ENCODE measurements at regions not wholly inside any gene's neighbourhood (a gene's known extent, or its start where the extent isn't known, plus 50 kb on each side); places are given as distances from the start of the nearest gene placed in this dataset.
"Not testable (repeated sequence)": the region's sequence is repeated elsewhere in the genome, so short reads cannot be mapped to it uniquely, and the experiment has no call there.

GRCh38 chr5:91635950-91636734 is 253.0 kb upstream of the ARRDC3 start:
- DNase-seq: no peak

- no peak for DNase-seq
These were observed 249.8 kb upstream of the ARRDC3 start for GRCh38 chr5:91632871-91633270.

GRCh38 chr5:91611746-91612145 is 228.6 kb upstream of the ARRDC3 start:
- DNase-seq: no peak

- DNase-seq: no peak
These were observed 224.6 kb upstream of the ARRDC3 start for GRCh38 chr5:91607675-91608074.

- no peak for DNase-seq
These were observed 216.7 kb upstream of the ARRDC3 start for GRCh38 chr5:91599863-91600262.

DNA sequence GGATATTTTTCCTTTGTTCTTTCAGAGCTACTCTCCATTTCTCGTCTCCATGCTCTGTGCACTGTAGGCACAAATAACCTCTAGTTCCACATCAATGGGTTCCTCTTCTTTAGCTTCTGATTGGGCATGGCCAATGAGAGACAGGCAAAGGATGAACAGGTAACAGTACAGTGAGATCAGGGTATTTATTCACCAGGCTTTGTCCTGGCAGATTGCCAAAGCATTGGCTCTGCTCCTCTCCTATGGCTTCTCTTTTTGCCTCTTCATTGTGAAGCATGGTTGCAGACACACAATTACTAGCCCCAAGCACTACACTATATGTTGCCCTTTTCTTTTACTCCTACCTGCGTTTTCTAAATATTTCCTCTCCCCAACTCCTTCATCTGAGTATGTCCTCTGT is 215.1 kb upstream of the ARRDC3 start:
- no peak for DNase-seq

GRCh38 chr5:91595424-91595823 is 212.3 kb upstream of the ARRDC3 start:
- no peak for DNase-seq

GRCh38 chr5:91591076-91591475 is 208.0 kb upstream of the ARRDC3 start:
- no peak for DNase-seq

DNA sequence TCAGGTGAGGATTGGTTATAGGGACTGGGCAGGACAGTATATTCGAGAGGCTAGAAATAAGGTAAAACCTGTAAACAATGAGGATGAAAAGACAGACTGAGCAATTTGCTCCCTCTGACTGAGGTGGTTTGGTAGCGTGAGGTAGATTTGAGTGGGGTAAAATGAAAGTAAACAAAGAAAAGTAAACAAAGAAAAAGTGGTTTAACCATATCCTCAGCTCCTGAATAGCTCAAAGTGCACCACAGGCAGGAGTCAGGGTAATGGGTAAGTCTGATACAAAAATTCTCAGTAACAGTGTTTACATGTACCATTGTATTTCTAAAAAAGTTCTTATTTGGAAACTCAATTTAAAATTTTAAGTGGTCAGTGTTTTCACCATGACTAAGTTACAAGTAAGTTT is 203.1 kb upstream of the ARRDC3 start:
- DNase-seq: no peak

GRCh38 chr5:91584352-91584751 is 201.2 kb upstream of the ARRDC3 start:
- DNase-seq: no peak

DNA sequence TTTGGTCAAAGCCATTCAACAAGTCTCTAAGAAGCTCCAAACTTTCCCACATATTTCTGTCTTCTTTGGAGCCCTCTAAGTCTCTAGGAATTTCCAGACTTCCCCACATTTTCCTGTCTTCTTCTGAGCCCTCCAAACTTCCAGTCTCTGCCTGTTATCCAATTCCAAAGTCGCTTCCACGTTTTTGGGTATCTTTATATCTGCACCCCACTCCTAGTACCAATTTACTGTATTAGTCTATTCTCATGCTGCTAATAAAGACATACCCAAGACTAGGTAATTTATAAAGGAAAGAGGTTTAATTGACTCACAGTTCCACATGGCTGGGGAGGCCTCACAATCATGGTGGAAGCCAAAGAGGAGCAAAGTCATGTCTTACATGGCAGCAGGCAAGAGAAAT is 182.9 kb upstream of the ARRDC3 start:
- not testable (repeated sequence) for DNase-seq

- DNase-seq: no peak
These were observed 179.8 kb upstream of the ARRDC3 start for GRCh38 chr5:91562922-91563321.

DNA sequence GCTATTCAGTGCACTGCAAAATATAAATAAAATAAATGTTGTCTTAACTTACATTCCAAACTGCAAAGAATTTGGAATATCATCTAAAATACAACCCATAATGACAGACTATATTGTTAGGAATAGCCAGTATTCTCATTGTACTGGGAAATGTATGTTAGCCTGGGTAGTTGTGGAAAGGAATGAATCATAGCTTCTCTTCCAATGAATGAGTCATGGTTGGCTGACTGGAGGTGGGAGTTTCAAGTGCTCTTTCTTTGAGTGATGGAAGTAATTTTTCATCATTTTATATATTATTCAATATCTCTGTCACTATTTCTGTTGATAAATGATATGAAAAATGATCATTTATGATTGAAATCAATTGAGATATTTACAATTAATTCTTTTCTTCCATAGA is 158.6 kb upstream of the ARRDC3 start:
- peak; percentile 38 for DNase-seq

GRCh38 chr5:91538179-91538578 is 155.1 kb upstream of the ARRDC3 start:
- DNase-seq: no peak

DNA sequence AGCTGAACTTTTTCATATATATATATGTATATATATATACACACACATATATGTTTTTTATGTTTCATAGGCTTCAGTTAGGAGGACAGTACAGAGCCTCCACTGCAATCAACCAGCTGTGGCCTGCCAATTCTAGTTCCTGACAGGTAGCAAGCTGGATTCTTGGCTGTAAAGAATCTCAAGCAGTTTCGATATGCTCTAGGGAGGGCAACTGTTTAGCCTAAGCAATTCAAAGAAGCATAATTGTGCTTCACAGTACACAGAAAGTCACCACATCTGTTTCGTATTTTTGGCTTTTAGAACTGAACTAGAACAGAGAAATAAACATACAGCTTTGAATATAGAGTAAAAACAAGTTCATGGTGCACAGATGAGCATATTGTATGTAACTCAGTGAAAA is 152.4 kb upstream of the ARRDC3 start:
- no peak for DNase-seq

DNA sequence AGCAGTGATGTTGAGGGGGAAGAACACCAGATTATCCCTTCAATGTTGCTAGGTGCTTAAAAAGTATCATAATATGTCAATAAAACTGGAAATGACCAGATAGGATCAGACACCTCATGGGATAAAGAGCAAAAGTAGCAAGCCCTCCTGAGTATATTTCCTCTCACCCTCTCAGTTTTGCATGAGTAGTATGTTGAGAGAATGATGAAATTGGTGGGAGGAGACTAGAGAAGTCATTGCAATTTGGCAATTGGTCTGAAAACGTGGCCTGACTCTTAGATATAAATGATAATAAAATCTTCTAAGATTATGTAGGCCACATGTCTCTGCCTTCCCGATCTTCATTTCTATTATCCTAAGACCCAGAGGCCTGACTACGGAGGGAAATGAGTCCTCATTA is 151.2 kb upstream of the ARRDC3 start:
- no peak for DNase-seq

GRCh38 chr5:91532779-91533178 is 149.7 kb upstream of the ARRDC3 start:
- no peak for DNase-seq

- no peak for DNase-seq
These were observed 149.2 kb upstream of the ARRDC3 start for GRCh38 chr5:91532281-91532680.

DNA sequence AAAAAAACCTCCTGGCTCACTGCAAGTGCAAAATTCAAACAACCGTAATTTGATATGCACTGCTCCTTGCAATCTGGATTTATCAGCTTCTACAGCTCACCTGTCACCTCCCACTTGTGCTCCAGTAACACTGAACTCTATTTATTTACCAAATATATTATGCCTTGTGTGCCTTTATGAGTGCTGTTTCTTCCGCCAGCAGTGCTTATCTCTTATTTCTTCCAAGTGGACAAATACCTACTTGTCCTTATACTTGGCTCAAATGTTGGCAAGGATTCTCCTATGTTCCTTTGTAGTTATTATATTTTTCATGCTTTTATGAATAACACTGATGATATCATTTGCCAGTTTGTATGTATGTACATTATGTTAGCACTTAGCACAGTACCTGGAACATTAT is 145.7 kb upstream of the ARRDC3 start:
- DNase-seq: no peak

- no peak for DNase-seq
These were observed 138.7 kb upstream of the ARRDC3 start for GRCh38 chr5:91521785-91522184.

DNA sequence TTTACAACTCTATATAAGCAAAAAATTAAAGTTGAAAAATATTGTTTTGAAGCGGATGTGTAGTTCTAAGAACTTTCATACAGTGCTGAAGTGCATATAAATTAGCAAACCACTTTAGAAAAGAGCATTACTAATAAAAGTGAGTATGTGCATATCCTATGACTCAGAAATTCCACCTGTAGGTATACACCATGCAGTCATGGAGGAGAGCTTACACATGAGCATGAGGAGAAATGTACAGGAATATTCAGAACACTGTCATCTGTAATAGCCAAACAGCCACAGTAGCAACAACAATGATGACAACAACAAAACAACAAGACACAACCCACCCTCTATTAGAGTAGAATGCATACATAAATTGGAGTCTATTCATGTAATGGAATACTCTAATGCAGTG is 138.2 kb upstream of the ARRDC3 start:
- DNase-seq: no peak

GRCh38 chr5:91514400-91514799 is 131.3 kb upstream of the ARRDC3 start:
- no peak for DNase-seq

DNA sequence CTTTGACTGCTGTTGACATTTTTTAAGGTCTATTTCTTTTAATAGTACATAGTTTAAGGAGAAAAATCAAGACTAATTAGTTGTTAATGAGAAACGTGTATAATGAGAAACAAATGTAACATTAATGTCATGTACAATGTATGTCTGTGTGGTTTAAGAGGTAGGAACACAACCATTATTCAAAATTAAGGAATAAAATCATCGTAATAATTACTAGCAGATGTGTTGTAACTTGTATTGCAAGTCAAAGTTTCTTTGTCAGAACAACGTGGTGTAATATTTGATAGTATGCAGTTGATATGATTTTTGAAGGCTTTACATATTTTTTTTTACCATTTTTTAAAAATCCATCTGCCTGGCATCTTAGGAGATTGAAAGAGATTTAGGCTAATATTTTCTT is 120.2 kb upstream of the ARRDC3 start:
- DNase-seq: no peak

GRCh38 chr5:91500758-91501157 is 117.6 kb upstream of the ARRDC3 start:
- DNase-seq: no peak

DNA sequence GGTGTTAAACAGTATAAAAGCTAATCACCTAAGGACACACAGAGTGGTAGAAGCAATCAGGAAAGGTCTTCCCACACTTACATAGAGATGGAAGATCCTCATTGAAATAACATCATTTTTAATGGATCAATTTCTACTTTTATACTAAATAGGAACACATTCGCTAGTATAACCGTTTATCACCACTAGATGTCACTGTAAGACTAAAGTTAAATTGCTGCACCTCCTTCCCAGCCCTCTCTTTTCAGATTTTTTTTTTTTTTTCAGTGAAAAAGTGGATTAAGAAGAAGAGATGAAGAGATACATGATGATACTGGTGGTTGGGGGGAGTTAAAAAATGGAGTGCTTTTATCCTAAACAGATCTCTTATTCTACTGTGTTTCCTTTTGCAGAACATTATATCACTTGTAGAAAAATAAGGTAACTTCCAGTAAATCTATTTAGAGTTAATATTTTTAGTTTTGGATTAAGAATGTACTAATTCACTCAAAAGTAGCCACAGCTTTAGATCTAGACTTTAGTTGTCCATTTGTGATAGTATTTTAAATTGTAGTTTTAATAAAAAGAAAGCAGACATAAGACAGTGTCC is 116.9 kb upstream of the ARRDC3 start:
- peak; percentile 52 for DNase-seq

All from fibroblast of upper back skin (primary cell).